PC-9 (cell line): ENCODE measurements at regions not wholly inside any gene's neighbourhood (a gene's known extent, or its start where the extent isn't known, plus 50 kb on each side); places are given as distances from the start of the nearest gene placed in this dataset.

Source experiments
- CTCF ChIP-seq: fragments of 200-600 bp; sonication (generic); conservative IDR thresholded peaks from 2 replicates; pipeline ENCODE4 v1.6.1; 2017; ENCODE audit warnings: mixed run types, antibody characterized with exemption, mild to moderate bottlenecking, moderate library complexity
- EZH2 ChIP-seq: fragments of 200-600 bp; sonication (generic); IDR thresholded peaks from 2 replicates; pipeline ENCODE4 v1.8.0; 2017; ENCODE audit warnings: antibody characterized with exemption, low read depth

GRCh38 chr18:29004921-29005320 is 828.0 kb upstream of the CDH2 start:
- TF ChIP-seq CTCF, result no peak
- no peak for TF ChIP-seq EZH2
